AG08395 (cell line): ENCODE measurements at regions not wholly inside any gene's neighbourhood (a gene's known extent, or its start where the extent isn't known, plus 50 kb on each side); places are given as distances from the start of the nearest gene placed in this dataset.
"Not testable (repeated sequence)": the region's sequence is repeated elsewhere in the genome, so short reads cannot be mapped to it uniquely, and the experiment has no call there.

ENCODE experiments used
- DNase-seq: peaks from one replicate; pipeline ENCODE4 v3.0.0; 2012; ENCODE audit warnings: mixed read lengths, low spot score

- DNase-seq = peak; percentile 44
These were observed 100.5 kb downstream of the SLC4A3 start for GRCh38 chr2:219727771-219728429.

GRCh38 chr2:219728991-219729487, 101.6 kb downstream of the SLC4A3 start:
- no peak for DNase-seq

GRCh38 chr2:219731173-219731572, 103.7 kb downstream of the SLC4A3 start:
- no peak for DNase-seq

GRCh38 chr2:219733106-219733505, 105.7 kb downstream of the SLC4A3 start:
- DNase-seq = no peak

GRCh38 chr2:219733746-219734145, 106.3 kb downstream of the SLC4A3 start:
- DNase-seq = no peak

GRCh38 chr2:219736209-219736608, 108.8 kb downstream of the SLC4A3 start:
- DNase-seq = peak; percentile 77

GRCh38 chr2:219737270-219737691, 109.9 kb downstream of the SLC4A3 start:
- DNase-seq = peak; percentile 31

- peak; percentile 40 for DNase-seq
These were observed 111.6 kb downstream of the SLC4A3 start for GRCh38 chr2:219739066-219739465.

GRCh38 chr2:219739866-219740440, 112.5 kb downstream of the SLC4A3 start:
- no peak for DNase-seq

- no peak for DNase-seq
These were observed 116.1 kb downstream of the SLC4A3 start for GRCh38 chr2:219743548-219743947.

GRCh38 chr2:219744066-219744465, 116.6 kb downstream of the SLC4A3 start:
- no peak for DNase-seq

- DNase-seq = no peak
These were observed 117.2 kb downstream of the SLC4A3 start for GRCh38 chr2:219744600-219744999.

GRCh38 chr2:219747637-219748036, 120.2 kb downstream of the SLC4A3 start:
- no peak for DNase-seq

- DNase-seq = no peak
These were observed 121.5 kb downstream of the SLC4A3 start for GRCh38 chr2:219748671-219749570.

- DNase-seq = not testable (repeated sequence)
These were observed 123.7 kb downstream of the SLC4A3 start for GRCh38 chr2:219751121-219751520.

- no peak for DNase-seq
These were observed 125.3 kb downstream of the SLC4A3 start for GRCh38 chr2:219752726-219753125.

- no peak for DNase-seq
These were observed 131.7 kb downstream of the SLC4A3 start for GRCh38 chr2:219758907-219759680.

- DNase-seq = no peak
These were observed 132.4 kb downstream of the SLC4A3 start for GRCh38 chr2:219759801-219760200.

- DNase-seq = no peak
These were observed 137.9 kb downstream of the SLC4A3 start for GRCh38 chr2:219765231-219765911.

- no peak for DNase-seq
These were observed 139.2 kb downstream of the SLC4A3 start for GRCh38 chr2:219766658-219767057.
